Activated gamma-delta T cell treated with Interleukin-2 at 50 U/mL for 16 hours (primary cell): ENCODE measurements at regions not wholly inside any gene's neighbourhood (a gene's known extent, or its start where the extent isn't known, plus 50 kb on each side); places are given as distances from the start of the nearest gene placed in this dataset.
"Not testable (repeated sequence)": the region's sequence is repeated elsewhere in the genome, so short reads cannot be mapped to it uniquely, and the experiment has no call there.

ENCODE experiments used
- DNase-seq: peaks from one replicate; pipeline ENCODE4 v3.0.0-alpha.2; 2020

DNA sequence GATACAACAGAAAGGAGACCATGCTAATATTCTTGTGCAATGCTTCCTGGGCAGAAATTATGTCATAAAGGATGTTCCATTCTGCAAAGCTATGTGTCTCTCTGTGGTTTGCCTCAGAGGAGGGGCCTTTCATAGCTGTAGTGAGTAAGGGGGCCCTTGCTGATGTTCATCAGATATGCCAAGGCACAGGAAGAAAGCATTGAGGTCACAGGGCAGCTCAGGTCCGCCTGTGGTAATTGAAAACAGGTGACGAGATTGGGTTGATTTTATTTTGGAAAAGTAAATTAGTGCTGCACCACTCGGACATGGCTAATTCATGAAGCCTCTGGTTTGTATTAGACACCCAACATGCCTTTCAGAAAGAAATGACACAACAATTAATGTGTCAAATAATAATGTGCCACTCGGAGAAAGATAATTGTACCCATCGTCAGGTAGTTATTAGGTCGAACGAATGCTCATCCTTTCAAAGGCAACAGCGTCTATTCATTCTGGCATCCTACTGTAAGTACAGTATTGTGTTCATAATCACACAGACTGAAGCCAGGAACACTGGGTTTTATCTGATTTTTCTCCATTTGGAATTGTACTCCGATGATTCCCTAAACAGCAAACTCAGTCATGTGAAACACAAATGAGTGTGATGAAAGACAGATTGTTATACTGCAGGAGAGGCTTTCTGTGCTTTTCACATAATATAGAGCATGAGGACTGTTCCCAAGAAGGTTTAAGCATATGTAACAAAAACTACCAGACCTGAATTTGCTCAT, 421.6 kb upstream of the KLF12 start:
- DNase-seq: no peak

DNA sequence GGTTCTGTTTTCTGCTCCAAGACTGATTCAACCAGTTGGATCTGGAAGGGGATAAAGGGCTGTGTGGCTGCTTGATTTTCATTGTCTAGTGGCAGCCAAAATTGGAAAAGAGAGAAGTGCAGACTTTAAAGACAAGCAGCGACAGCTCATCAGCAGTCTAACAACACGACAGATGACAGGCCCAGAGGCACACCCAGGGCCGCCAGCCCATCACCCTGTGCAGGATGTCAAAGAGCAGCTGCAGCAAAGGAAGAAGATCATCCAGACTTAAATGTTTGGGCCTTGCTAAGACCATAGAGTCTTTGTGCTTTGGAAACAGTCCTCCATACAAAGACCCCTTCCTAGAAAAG, 421.0 kb upstream of the KLF12 start:
- no peak for DNase-seq

DNA sequence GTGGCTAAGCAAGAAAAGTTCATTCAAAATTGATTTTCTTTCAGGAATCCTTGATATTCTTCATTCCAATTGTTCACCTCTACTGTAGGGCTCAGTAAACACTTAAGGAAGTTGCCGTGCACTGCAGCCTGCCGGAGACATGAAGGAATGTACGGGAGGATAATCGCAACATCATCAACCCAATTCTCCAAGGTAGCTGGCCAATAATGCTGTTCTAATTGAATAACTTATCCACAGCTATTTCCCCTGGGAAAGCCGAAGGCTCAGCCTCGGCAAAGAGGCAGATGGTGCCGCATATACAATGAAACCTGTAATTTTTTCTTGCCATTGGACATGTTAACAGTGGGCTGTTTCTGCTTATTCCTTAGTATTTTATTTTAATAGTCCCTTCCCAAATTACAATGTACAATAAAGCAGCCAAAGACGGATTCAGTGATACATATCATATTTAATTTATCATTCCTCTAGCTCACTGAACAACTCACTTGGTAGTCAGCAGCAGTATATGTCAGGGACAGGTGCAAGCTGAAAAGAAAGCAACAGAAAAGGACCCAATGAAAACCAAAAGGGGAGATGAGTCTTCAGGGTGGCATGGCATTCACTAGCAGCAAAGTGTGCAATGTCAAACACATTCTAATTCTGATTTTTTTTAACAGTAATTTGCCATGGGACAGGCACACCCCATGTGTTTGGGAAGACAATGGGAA, 420.5 kb upstream of the KLF12 start:
- no peak for DNase-seq

DNA sequence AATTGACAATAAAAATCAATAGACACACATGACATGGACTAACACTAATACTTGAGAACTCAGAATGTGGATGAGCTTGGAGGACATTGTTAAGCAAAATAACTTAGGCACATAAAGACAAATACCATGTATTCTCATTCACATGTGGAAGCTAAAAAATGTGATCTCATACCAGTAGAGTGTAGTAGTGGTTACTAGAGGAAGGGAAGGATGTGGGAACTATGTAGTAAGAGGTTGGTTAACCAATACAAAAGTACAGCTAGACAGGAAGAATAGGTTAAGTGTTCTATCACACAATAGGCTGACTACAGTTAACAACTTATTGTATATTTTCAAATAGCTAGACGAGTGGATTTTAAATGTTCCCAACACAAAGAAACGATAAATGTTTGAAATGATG, 415.8 kb upstream of the KLF12 start:
- no peak for DNase-seq

DNA sequence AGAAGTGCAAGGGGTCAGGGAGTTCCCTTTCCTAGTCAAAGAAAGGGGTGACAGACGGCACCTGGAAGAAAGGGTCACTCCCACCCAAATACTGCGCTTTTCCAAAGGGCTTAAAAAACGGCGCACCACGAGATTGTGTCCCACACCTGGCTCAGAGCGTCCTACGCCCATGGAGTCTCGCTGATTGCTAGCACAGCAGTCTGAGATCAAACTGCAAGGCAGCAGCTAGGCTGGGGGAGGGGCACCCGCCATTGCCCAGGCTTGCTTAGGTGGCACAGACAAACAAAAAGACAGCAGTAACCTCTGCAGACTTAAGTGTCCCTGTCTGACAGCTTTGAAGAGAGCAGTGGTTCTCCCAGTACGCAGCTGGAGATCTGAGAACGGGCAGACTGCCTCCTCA, 402.4 kb upstream of the KLF12 start:
- not testable (repeated sequence) for DNase-seq

DNA sequence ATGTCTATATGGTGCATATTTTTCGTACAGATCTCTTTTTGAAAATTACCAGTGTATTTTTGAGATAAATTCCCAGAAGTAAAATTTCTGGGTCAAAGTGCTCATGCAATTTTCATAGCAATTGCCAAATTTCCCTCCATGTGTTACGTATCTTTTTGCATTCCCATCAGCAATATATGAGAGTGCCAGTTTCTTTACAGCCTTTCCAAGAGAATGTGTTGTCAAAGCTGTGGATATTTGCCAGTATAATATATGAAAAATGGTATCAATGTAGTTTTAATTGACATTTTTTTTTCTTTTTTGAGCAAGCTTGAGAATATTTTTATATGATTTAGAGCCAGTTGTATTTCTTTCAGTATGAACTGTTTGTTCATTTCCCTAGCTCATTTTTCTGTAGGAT, 399.0 kb upstream of the KLF12 start:
- no peak for DNase-seq

DNA sequence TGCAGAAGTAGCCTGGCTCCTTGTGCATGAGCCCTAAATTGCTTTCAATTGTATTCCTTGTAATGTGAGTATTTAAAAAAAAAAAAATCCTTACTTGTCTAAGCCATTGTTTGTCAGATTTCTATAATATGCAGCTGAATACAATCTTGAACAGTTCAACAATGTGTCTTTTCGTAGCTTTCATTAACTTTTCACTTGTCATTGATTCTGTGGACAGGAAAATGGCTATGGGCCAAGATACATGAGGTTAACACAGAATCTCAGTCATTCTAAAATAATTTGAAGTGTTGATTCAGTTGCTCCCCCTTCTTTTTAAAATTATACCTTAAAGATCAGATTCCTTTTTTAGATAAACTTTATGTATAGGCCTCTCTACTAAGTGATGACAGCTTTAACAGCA, 395.8 kb upstream of the KLF12 start:
- no peak for DNase-seq

DNA sequence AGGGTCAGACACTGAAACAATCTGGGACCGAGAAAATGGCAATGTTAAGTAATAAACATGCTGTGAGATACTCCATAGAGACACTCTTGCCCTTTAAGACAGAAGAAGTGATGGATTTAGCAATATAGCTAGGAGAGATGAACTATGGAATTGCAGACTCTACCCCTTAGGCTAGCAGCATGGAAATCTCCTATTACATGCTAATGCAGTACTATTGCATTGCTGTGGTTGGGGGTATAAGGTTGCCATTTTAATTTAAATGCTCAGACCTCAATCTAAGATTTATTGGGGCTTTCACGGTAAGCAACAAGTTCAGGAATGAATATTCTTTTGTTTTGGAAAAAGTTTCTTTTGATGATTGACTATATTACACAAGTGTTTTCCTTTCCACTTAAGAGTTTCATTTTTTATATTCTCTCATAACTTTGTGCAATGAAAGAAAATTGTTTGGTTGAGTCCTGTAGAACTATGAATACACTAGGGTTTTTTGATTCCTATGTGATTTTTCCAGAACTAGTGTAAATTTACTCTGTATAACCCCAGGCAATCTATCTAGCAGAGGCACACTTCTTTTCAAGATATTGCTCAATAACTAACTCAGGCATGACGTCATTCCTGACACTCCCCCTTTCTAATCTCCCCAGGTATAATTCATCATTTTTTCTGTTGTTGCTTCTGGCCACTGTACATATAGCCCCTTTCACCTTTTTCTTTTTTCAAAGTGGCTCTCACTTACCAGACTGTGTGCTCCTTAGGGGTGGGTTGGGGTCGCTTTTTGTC, 394.7 kb upstream of the KLF12 start:
- DNase-seq: no peak

DNA sequence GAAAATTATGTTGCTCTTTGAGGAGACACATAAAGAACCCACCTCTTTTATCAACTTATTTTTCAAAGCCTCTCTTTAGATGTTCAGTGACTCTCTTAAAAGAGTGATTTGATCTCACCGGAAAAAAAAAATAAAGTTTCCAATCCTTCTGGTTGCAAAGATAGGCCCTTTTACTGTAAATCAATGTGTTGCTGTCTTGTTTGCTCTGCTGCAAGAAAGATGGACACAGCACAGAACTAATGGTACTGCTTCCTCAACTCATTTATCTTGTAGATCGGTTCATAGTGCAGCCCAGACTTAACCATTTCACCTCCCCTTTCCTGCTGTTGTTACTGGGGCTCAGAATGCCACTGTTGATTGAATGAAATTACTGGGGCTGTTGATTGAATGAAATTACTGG, 388.9 kb upstream of the KLF12 start:
- no peak for DNase-seq

DNA sequence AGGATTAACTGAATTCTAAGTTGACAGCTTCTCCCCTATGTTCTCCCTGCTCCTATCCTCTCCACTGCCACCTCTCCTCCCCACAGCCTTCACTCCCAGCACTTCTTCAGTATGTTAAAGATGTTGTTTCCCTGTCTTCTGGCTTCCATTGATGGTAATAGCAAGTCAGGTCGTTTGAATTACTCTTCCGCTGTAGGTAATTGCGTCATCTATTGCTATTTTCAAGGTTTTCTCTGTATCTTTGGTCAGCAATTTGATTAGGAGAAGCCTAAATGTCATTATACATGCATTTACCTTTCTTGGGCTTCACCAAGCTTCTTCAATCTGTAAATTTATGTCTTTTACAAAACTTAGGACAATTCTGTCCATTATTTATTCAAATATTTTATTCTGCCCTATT, 377.3 kb upstream of the KLF12 start:
- no peak for DNase-seq

DNA sequence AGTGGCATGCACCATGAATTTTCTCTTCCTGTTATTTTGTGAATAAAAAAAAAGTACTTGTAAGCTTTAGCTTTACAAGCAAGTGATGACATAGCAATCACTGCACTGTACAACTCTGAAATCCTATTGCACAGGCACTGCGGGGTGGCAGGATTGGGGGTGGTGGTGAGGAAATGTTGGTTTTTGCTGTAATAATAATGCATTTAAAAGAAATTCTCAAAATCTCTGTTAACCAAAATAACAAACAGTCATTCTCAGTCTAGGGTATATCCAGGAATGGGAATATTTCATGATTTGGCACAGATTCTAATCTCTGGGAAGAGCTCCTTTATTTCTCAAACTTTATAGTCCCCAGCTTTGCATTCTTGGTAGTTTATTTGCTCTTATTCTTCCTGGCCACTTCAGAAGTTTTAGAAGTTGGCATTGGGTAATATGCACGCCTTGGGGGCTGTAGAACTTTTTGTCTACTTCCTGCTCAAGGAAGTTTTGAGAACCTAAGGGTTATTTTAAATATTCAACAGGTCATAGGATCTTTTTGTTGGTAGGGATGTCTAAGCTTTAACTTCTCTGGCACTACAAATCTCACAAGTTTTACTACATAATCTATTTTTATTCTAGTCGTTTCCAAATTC, 353.0 kb upstream of the KLF12 start:
- no peak for DNase-seq

DNA sequence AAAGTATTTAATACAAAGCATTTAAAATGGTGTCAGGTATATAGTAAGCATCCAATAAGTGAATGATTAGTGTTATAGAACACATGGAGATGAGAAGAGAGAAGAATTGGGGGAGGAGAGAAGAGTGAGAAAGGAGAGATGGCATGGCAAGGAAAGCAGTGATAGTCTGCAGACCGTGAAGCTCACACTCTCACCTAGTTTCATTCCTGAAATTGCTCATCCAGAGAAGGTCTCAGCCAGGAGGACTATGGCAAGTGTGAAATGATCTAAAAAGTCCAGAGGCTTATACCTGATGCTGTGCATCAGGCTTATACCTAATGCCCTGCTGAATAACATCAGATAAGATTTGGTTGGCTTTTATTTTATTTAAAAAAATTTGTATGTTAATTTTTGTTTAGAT, 351.6 kb upstream of the KLF12 start:
- DNase-seq: no peak

DNA sequence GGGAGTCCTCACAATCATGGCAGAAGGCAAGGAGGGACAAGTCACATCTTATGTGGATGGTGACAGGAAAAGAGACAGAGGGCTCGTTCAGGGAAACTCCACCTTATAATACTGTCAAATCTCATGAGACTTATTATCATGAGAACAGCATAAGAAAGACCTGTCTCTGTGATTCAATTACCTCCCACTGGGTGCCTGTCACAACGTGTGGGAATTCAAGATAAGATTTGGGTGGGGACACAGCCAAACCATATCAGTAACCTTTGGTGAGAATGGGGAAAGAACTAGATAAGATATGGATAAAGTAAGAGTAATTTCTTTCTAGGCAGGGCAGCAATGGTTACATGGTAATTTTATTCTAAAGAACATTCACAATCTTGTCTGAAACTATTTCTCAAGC, 344.9 kb upstream of the KLF12 start:
- DNase-seq: no peak

DNA sequence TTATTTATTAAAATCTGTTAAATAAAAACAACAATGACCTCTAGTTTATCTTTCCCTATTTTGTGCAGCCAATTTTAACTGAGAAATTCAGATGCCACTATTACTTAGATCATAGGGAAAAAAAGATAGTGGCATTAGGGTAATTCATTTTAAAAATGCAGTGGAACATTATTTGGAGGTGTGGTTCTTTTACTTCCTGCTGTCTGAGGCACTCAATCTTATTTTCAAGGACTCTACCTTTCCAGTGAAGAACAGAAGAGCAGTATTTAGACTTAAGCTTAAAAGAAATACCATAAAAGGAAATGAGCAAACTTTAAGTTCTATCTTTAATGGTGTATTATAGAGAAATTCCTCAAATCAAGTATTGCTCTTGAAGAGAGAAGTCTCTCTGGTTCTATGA, 342.6 kb upstream of the KLF12 start:
- no peak for DNase-seq

DNA sequence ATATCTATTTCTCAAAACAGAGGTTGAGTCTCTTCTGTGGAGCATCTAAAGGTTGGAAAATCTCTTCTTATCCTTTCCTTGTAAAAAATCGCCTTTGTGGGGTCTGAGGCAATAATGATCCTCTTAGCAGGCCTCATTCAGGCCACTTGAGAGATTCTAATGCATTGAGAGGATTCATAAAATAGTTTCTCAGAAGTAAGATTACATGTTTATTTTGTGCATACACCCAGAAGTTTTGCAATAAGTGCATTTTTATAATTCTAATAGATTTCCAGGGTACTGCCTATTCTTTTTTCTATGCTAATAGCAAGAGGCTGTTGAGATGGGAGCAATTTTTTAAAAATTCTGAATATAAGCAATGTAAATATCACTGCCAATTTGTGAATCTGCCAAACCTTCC, 342.2 kb upstream of the KLF12 start:
- DNase-seq: no peak

DNA sequence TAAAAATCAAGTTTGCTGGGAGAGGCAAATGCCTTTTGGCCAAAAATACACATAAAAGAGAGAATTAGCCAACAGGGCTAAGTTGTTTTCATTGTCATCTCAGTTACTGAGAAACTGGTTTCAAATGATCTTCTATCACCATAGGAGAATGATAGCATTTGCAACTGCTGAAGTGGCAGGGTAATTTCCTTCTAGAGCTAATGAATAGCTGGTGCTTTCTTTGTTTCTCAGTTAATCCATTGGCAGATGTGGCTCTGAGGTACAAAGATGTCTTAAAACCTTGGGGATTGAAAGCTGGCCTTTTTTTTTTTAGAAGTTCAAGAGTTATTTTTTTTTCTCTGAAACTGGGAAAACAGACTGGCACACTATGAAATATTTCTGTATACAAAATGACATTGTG, 332.7 kb upstream of the KLF12 start:
- no peak for DNase-seq

DNA sequence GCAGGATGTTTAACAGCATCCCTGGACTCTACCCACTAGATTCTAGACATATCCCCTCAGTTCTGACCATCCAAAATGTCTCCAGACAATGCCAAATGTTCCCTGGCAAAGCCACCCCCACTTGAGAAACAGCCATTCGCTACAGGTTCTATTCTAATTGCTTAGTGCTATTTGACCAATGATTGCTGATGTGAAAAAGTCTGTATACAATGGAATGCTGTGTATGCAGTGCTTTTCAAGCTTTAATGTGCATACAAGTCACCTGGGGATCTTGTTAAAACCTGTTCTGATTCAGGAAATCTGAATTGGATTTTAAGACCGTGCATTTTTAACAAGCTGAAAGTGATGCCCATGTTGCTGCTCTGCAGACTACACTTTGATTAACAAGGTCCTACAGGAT, 331.8 kb upstream of the KLF12 start:
- DNase-seq: no peak

DNA sequence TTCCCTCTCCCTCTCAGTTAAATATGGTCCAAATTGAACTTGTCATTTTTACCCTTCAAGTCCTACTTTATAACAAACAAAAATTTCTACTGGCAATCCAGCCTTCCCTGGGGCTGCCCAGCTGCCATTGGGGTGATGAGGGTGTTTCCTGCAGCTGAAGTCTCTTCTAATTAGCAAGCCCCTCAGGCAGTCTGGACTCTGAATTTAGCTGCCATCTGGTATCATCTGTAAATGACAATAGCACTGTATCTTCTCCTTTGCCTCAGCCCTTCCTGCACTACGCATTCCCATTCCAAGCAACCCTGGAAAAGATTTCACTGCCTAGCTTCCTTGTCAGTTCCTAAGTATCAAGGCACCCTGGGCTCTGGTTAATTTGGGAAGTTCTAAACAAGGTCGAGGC, 331.1 kb upstream of the KLF12 start:
- no peak for DNase-seq

DNA sequence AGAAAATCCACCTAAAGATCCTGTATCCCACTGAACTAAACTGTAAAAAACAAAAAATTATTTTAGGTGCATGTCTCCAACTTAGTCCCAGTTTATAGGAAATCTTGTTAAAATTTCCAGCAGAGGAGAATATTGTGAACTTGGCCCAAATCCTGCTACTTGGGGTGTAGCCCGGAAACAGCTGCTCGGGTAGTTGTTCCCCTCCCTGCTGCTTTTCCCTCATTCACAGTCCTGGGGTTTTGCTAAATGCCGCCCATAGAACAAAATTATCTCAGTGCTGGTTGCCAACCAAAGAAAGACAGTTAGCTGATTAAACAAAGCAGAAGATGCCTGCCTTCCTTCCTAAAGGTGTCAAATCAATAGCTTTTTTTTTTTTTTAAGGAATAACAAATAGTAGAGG, 330.5 kb upstream of the KLF12 start:
- no peak for DNase-seq

DNA sequence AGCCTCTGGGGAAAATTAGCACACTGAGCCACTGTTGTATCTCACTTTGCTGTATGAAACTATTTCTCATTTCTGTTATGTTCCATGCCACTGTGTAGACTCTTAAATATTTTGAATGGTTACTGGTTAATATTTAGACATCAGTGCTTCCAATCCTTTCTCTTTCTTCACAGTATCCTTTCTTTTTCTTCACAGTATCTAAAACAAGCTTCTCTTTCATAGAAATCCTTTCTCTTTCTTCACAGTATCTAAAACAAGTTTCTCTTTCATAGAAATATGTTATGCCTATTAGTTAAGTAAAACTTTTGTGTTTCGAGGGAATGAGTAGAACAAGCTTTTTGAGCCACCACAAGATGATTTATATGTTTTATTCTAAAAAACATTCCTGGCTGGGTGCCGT, 326.8 kb upstream of the KLF12 start:
- DNase-seq: no peak

DNA sequence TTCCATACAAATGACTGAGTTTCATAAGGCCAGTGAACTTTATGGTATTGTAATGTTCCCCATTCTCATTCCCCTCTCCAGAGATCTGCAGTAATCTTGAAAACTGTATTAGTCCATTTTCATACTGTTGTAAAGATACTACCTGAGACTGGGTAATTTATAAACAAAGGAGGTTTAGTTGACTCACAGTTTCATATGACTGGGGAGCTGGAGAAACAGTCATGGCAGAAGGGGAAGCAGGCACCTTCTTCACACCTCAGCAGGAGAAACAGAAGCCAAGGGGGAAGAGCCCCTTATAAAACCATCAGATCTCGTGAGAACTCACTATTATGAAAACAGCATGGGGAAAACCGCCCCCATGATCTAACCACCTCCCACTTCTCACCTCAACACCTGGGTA, 318.7 kb upstream of the KLF12 start:
- no peak for DNase-seq

DNA sequence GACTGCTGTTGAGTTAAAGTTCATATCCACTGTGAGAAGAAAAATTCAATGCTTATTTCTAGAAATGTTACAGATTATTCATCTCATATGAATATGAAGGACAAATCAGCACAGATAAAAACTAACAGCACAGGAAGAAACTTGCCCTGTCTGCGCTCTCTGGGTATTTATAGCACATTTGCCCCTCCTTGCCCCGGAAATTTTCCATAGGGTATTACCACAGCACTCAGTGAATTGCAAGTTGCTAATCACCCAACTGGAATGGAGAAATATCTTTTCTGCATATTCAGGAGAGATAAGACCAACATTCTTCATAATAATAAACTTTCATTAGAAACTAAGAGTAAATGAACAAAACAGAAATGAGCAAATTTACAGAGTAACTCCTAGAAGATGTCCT, 318.0 kb upstream of the KLF12 start:
- no peak for DNase-seq

DNA sequence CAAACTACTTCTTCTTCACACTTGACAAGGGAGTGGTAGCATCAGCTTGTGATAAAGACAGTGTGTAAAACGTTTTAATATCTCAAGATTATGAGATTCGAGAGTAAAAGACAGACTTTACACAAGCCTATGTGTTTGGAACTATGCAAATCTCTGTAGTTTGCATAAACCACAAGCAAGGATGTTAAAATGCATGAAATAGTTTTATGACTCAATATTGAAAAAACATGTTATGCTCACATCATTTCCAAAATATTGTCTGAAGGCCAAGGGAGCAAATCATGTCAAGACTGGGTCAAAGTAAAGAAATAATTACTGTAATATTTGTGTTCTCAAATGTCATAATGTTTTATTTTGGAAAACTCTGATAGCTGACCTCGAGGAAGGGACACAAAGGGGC, 316.8 kb upstream of the KLF12 start:
- DNase-seq: no peak

DNA sequence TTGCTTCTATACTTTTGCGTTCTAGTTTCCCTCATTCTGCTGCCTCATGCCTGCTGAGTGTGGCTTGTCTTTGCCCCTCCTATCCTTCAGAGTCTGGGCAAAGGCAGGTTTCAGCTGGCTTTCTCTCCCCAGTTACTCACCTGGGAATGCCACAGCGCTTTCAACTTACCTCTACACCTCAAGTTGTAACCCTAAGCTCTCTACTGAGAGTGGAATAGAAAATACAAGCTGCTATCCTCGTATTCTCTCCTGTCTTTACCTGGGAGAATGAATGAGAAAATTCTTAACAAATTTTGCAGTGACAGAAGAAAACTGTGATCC, 316.3 kb upstream of the KLF12 start:
- DNase-seq: no peak
